ENCODE measurements at regions not wholly inside any gene's neighbourhood (a gene's known extent, or its start where the extent isn't known, plus 50 kb on each side); places are given as distances from the start of the nearest gene placed in this dataset.

DNA sequence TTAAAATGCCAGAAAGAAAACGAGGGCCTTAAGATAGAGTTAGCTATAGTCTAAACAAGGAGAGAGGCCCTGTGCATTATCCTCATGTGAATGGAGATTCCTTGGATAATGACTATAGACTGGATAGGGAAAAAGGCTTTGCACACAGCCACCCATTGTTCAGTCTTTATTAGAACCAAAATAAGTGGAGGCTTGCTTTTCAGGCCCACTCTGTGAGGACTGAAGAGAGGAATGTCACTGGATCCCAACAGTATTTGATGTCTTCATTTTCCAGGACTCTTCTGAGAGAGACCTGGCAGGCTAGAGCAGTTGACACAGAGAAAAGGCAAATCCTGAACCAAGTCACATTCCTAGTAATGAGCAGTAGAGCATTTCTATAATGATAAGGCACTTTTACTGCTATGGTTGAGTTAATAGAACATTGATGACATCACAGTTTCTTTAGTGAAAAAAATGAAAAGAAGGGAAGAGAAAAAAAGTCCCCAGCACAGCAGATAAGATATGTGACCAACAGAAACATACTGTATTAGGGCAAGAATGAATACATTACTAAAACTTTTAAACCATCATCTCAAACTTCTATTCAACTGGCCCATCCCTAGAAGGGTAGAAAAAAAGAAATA, 315.1 kb downstream of the EPHA7 start:
- Mint-ChIP-seq H3K27me3 (ENCODE audit: low read depth) (no peaks in the 10 kb centered on the region), H3K36me3 (no peaks in the 10 kb centered on the region), H3K4me3 (no peak overlapping the region), H3K27ac (peak overlapping the region; percentile 9), H3K4me1 (peaks cover 18% of the 10 kb centered on the region), H3K9me3 (peaks cover 11% of the 10 kb centered on the region)
- TF ChIP-seq, protein P1, sequence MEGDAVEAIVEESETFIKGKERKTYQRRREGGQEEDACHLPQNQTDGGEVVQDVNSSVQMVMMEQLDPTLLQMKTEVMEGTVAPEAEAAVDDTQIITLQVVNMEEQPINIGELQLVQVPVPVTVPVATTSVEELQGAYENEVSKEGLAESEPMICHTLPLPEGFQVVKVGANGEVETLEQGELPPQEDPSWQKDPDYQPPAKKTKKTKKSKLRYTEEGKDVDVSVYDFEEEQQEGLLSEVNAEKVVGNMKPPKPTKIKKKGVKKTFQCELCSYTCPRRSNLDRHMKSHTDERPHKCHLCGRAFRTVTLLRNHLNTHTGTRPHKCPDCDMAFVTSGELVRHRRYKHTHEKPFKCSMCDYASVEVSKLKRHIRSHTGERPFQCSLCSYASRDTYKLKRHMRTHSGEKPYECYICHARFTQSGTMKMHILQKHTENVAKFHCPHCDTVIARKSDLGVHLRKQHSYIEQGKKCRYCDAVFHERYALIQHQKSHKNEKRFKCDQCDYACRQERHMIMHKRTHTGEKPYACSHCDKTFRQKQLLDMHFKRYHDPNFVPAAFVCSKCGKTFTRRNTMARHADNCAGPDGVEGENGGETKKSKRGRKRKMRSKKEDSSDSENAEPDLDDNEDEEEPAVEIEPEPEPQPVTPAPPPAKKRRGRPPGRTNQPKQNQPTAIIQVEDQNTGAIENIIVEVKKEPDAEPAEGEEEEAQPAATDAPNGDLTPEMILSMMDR (IDR thresholded peaks at IDR 0.05; ENCODE audit: unreplicated experiment) = no peak
- DNase-seq (ENCODE audit: low spot score in 2 of 2, unreplicated experiment in 2 of 2) = no peak

DNA sequence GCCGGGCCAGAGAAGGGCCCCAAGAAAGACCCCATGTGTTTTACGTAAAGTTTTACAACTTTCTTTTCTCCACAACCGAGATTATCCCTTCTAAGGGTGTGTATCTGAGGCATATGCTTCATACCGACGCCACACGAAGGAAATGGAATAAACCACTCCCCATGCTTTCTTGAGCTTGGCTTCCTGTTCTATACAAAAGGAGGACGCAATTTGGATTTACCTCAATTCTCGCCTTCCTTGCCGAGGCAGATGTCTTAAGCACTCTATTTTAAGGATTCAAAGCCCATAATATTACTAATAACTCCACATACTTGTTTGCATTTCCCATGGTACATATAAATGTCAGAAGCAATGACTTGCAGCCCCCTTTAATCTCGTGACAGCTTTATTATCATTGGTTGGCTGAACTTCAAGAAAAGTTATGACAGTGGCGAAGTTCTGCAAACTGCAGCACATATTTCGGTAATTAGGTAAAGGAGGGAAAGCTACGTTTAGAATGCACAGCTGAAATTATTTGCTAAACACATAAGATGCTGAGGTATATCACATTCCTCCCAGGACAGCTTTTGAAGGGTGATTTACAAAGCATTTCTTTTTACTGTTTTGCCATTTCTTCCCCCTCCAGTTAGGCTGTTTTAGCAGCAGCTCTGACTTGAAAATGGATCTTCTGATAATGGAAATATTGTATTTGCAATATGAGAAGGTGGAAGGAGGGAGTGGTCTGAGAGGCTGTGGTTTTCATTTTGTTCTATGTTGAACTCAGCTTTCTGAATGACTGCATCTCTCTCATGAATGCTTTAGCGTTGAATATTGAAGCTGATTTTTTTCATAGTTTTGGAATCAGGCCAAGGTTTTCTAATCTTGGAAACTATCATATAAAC, 330.5 kb downstream of the EPHA7 start:
- Mint-ChIP-seq H3K36me3 (no peaks in the 10 kb centered on the region), H3K4me3 (peak overlapping the region; percentile 49), H3K9me3 (no peaks in the 10 kb centered on the region), H3K27ac (peak overlapping the region; percentile 95), H3K4me1 (peaks cover 25% of the 10 kb centered on the region), H3K27me3 (ENCODE audit: low read depth) (no peaks in the 10 kb centered on the region)
- TF ChIP-seq, protein P1 (IDR thresholded peaks at IDR 0.05; ENCODE audit: unreplicated experiment) = no peak
- DNase-seq (ENCODE audit: low spot score in 2 of 2, unreplicated experiment in 2 of 2) = no peak

DNA sequence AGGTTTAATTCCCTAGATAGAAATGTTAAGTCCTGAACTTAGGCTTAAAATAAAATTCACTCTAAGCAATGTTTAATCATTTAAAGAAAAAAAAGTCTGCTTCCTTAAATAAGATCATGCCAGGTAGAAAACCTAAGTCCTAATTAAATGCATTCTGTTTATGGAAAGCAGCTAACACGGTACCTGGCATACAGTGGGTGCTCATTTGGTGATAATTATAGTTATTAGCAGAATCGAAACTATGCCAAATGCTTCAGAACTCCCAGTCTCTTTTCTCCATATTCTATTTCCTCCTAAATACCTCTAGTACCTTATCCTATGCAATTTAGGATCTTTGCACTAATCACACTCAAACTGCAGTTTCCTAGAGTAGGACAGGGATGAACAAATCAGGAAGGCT, 331.8 kb downstream of the EPHA7 start:
- TF ChIP-seq, protein P1 (IDR thresholded peaks at IDR 0.05; ENCODE audit: unreplicated experiment) = no peak
- Mint-ChIP-seq H3K27ac (peak overlapping the region; percentile 59), H3K4me1 (peaks cover 36% of the 10 kb centered on the region), H3K27me3 (ENCODE audit: low read depth) (no peaks in the 10 kb centered on the region), H3K36me3 (no peaks in the 10 kb centered on the region), H3K9me3 (no peaks in the 10 kb centered on the region), H3K4me3 (no peak overlapping the region)
- DNase-seq (ENCODE audit: low spot score in 2 of 2, unreplicated experiment in 2 of 2) = no peak

DNA sequence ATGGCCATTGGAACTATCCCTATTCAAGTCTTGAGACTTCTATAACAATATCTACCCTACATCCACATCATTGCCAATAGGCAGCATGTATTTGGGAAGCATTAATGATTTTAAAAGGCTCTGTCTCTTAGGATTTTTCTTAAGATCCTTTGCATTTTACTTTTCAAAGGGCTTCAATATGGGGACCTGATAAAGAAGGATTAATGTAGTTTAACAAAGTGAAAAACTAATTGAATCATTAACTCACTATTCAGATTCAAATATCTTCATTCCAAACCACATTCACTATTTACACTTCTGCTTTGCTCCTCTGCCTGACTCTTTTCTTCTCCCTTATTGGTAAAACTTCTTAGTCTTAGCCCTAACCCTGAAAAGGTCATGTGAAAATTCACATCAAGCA, 333.0 kb downstream of the EPHA7 start:
- H3K4me1 Mint-ChIP-seq = peaks cover 46% of the 10 kb centered on the region

DNA sequence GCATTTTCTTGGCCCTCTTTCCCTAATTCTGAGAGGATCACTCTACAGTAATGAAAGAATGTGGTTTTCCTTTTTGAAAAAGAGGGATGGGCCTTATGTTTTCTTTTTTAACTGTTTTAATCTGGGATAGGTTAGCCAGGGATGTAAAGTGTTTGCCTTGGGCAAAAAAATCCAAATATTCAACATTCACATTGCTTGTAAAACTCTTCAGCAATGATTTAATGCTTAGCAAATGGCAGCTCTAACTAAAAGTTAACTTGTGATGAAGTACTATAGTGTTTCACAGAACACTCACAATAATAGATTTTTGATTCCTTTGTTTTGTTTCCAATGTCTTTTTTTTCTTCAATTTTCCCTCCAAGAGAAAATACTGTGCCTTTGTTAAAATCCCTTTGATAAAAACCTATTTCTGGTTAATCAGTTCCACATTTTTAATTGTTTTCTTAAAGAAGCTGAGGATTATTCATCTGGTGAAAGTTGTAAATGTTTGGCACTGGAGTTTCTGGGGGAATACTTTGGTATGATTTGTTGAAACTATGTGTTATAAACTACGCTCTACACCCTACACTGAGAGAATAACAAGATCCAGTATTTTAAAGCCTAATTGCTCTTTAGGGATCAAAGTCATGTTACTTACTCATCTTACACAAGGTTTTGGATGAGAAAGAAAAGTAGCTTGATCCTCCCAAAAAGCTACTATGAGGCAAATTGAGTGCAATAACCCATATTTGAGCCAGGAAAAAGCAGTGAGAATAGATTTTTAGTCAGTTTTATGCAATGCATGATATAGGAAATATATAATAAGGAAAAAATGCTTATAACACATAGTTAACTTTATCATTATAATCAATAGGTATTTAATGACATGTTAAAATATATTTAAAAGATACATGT, 335.8 kb downstream of the EPHA7 start:
- no peak for DNase-seq (ENCODE audit: low spot score in 2 of 2, unreplicated experiment in 2 of 2)
- Mint-ChIP-seq H3K27me3 (ENCODE audit: low read depth) (no peaks in the 10 kb centered on the region), H3K4me3 (no peak overlapping the region), H3K9me3 (no peaks in the 10 kb centered on the region), H3K4me1 (peaks cover 40% of the 10 kb centered on the region), H3K36me3 (no peaks in the 10 kb centered on the region), H3K27ac (peak overlapping the region; percentile 70)
- TF ChIP-seq, protein P1 (IDR thresholded peaks at IDR 0.05; ENCODE audit: unreplicated experiment) = no peak

More for the DNA sequence above, 333.0 kb downstream of the EPHA7 start:
- no peaks in the 10 kb centered on the region for H3K9me3 Mint-ChIP-seq
- no peak for DNase-seq (ENCODE audit: low spot score in 2 of 2, unreplicated experiment in 2 of 2)
- no peak overlapping the region for H3K4me3 Mint-ChIP-seq
- H3K27ac Mint-ChIP-seq = no peak overlapping the region
- H3K27me3 Mint-ChIP-seq (ENCODE audit: low read depth) = no peaks in the 10 kb centered on the region
- no peaks in the 10 kb centered on the region for H3K36me3 Mint-ChIP-seq
- TF ChIP-seq, protein P1 (IDR thresholded peaks at IDR 0.05; ENCODE audit: unreplicated experiment) = no peak
